GM23248 (cell line): ENCODE measurements at regions not wholly inside any gene's neighbourhood (a gene's known extent, or its start where the extent isn't known, plus 50 kb on each side); places are given as distances from the start of the nearest gene placed in this dataset.

Source experiments
- DNase-seq: peaks from one replicate; pipeline ENCODE4 v3.0.0-alpha.2; 2015
- H2AFZ ChIP-seq: fragments of 200-600 bp; sonication (generic); 2 replicates; pipeline ENCODE4 v1.6.1; 2016; ENCODE audit warnings: antibody characterized with exemption
- H3F3A ChIP-seq: fragments of 200-600 bp; sonication (generic); 2 replicates; pipeline ENCODE4 v1.6.1; 2016; ENCODE audit warnings: mild to moderate bottlenecking, antibody characterized with exemption, mixed run types; ENCODE audit not compliant: insufficient read depth
- H3K27ac ChIP-seq: fragments of 200-600 bp; sonication (generic); 2 replicates; pipeline ENCODE4 v1.5.1; 2016; ENCODE audit warnings: mild to moderate bottlenecking
- H3K27me3 ChIP-seq: fragments of 200-600 bp; sonication (generic); replicated peaks from 2 replicates; pipeline ENCODE4 v1.6.1; 2016; ENCODE audit warnings: mild to moderate bottlenecking; ENCODE audit not compliant: insufficient read depth
- H3K36me3 ChIP-seq: fragments of 200-600 bp; sonication (generic); 2 replicates; pipeline ENCODE4 v1.6.1; 2016; ENCODE audit warnings: low read depth, mild to moderate bottlenecking
- H3K4me1 ChIP-seq: fragments of 200-600 bp; sonication (generic); 2 replicates; pipeline ENCODE4 v1.6.1; 2016; ENCODE audit warnings: mild to moderate bottlenecking; ENCODE audit not compliant: insufficient read depth
- H3K4me2 ChIP-seq: fragments of 200-600 bp; sonication (generic); one replicate; pipeline ENCODE4 v1.6.1; 2016; ENCODE audit warnings: mild to moderate bottlenecking; ENCODE audit not compliant: unreplicated experiment
- H3K4me3 ChIP-seq: fragments of 200-600 bp; sonication (generic); 2 replicates; pipeline ENCODE4 v1.5.1; 2016; ENCODE audit warnings: mild to moderate bottlenecking
- H3K79me2 ChIP-seq: fragments of 200-600 bp; sonication (generic); 2 replicates; pipeline ENCODE4 v1.6.1; 2016; ENCODE audit warnings: mild to moderate bottlenecking; ENCODE audit not compliant: insufficient read depth
- H3K9ac ChIP-seq: fragments of 200-600 bp; sonication (generic); 2 replicates; pipeline ENCODE4 v1.6.1; 2016; ENCODE audit warnings: mild to moderate bottlenecking
- H3K9me2 ChIP-seq: fragments of 200-600 bp; sonication (generic); 2 replicates; pipeline ENCODE4 v1.6.1; 2016; ENCODE audit warnings: mixed run types, mild to moderate bottlenecking, moderate library complexity; ENCODE audit not compliant: insufficient read depth
- H3K9me3 ChIP-seq: fragments of 200-600 bp; sonication (generic); one replicate; pipeline ENCODE4 v1.6.1; 2017; ENCODE audit warnings: low read depth
- H4K20me1 ChIP-seq: fragments of 200-600 bp; sonication (generic); 2 replicates; pipeline ENCODE4 v1.6.0; 2016; ENCODE audit not compliant: insufficient read depth
- EZH2 ChIP-seq: fragments of 200-600 bp; sonication (generic); IDR thresholded peaks from 2 replicates; pipeline ENCODE4 v1.6.1; 2018; ENCODE audit warnings: antibody characterized with exemption, mild to moderate bottlenecking; ENCODE audit not compliant: insufficient read depth, poor library complexity, severe bottlenecking
- EZH2phosphoT487 ChIP-seq: fragments of 200-600 bp; sonication (generic); IDR thresholded peaks from 2 replicates; pipeline ENCODE4 v1.6.1; 2018; ENCODE audit warnings: antibody characterized with exemption, moderate library complexity, mild to moderate bottlenecking, low read depth; ENCODE audit not compliant: insufficient read depth
- WGBS, 2 experiments: methylation state at CpG; one replicate each; pipeline ENCODE4 v1.1.6; 2015 to 2017; ENCODE audit warnings: low lambda C conversion rate in 2 of 2, low coverage in 1 of 2; ENCODE audit errors: missing lambda C conversion rate in 2 of 2; 5-methylcytosine and 5-hydroxymethylcytosine counted together
- in situ Hi-C: fragments of 300-500 bp; cut with MboI; formaldehyde crosslinking; loops from 2 replicates; pipeline ENCODE4 v1.15.0; 2020

- no peak overlapping the region for H2AFZ ChIP-seq
- H3K9ac ChIP-seq: no peak overlapping the region
- no peak overlapping the region for H3K4me2 ChIP-seq
- no peaks in the 10 kb centered on the region for H3F3A ChIP-seq
- in situ Hi-C loops: no loop called here
- DNase-seq: no peak
- H3K9me2 ChIP-seq: no peaks in the 10 kb centered on the region
- H3K4me1 ChIP-seq: no peaks in the 10 kb centered on the region
- H3K27me3 ChIP-seq: peaks cover 8% of the 10 kb centered on the region; the same call in 1 of the 2 replicates
- H3K27ac ChIP-seq: no peak overlapping the region
- 55 to 62% methylated on average over 8 of the region's 8 CpGs for WGBS, 2 experiments
- H3K9me3 ChIP-seq: no peaks in the 10 kb centered on the region
- H3K79me2 ChIP-seq: no peaks in the 10 kb centered on the region
- no peaks in the 10 kb centered on the region for H3K36me3 ChIP-seq
- no peak overlapping the region for H3K4me3 ChIP-seq
- no peaks in the 10 kb centered on the region for H4K20me1 ChIP-seq
- TF ChIP-seq EZH2 (no peak), EZH2phosphoT487 (no peak)
These were observed 249.6 kb upstream of the TNRC6C start for GRCh38 chr17:77708936-77709335.

GRCh38 chr17:77709594-77709993, 248.9 kb upstream of the TNRC6C start:
- Histone ChIP-seq H3K79me2 (no peaks in the 10 kb centered on the region), H3K9ac (no peak overlapping the region), H3K4me2 (no peak overlapping the region), H2AFZ (no peak overlapping the region), H3K27me3 (peaks cover 11% of the 10 kb centered on the region; the same call in 1 of the 2 replicates), H3K4me1 (no peaks in the 10 kb centered on the region), H3K4me3 (no peak overlapping the region), H3F3A (no peaks in the 10 kb centered on the region), H3K27ac (no peak overlapping the region), H4K20me1 (no peaks in the 10 kb centered on the region), H3K9me3 (no peaks in the 10 kb centered on the region), H3K36me3 (no peaks in the 10 kb centered on the region), H3K9me2 (no peaks in the 10 kb centered on the region)
- in situ Hi-C loops: no loop called here
- no peak for DNase-seq
- TF ChIP-seq EZH2 (no peak), EZH2phosphoT487 (no peak)
- 32 to 41% methylated on average over 5 of the region's 5 CpGs for WGBS, 2 experiments

DNA sequence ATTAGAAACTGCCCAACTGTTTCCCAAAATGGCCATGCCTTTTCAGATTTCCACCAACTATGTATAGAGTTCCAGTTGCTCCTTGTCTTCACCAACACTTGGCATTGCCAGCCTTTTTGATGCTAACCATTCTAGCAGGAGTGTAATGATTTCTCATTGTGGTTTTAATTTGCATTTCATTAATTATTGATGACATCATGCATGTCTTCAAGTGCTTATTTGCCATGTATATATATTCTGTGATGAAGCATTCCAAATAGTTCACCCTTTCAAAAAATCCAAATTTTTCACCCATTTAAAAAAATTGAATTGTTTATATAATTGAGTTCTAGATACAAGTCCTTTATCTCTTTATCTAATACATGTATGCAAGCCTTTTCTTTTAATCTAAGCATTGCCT, 245.9 kb upstream of the TNRC6C start:
- in situ Hi-C loops: no loop called here
- Histone ChIP-seq H3K4me1 (no peaks in the 10 kb centered on the region), H3K4me3 (no peak overlapping the region), H3K9me3 (no peaks in the 10 kb centered on the region), H3K9me2 (no peaks in the 10 kb centered on the region), H3K27me3 (peaks cover 14% of the 10 kb centered on the region; the same call in 1 of the 2 replicates), H3K27ac (no peak overlapping the region), H3K79me2 (no peaks in the 10 kb centered on the region), H2AFZ (no peak overlapping the region), H3F3A (no peaks in the 10 kb centered on the region), H3K36me3 (no peaks in the 10 kb centered on the region), H3K4me2 (no peak overlapping the region), H4K20me1 (no peaks in the 10 kb centered on the region), H3K9ac (no peak overlapping the region)
- no peak for TF ChIP-seq EZH2phosphoT487
- TF ChIP-seq EZH2: no peak
- DNase-seq: no peak

GRCh38 chr17:77716289-77716926, 242.1 kb upstream of the TNRC6C start:
- WGBS, 2 experiments: 38 to 39% methylated on average over 1 of the region's 1 CpG
- no peak for DNase-seq

More at GRCh38 chr17:77716289-77716926, 242.1 kb upstream of the TNRC6C start:
- Histone ChIP-seq H3K9me2 (no peaks in the 10 kb centered on the region), H3K4me2 (no peak overlapping the region), H2AFZ (no peak overlapping the region), H4K20me1 (no peaks in the 10 kb centered on the region), H3K4me1 (no peaks in the 10 kb centered on the region), H3K27me3 (peaks cover 21% of the 10 kb centered on the region), H3F3A (no peaks in the 10 kb centered on the region), H3K9ac (no peak overlapping the region), H3K27ac (no peak overlapping the region), H3K79me2 (no peaks in the 10 kb centered on the region), H3K4me3 (no peak overlapping the region), H3K9me3 (no peaks in the 10 kb centered on the region), H3K36me3 (no peaks in the 10 kb centered on the region)
- in situ Hi-C loops: no loop called here
- TF ChIP-seq EZH2: no peak
- TF ChIP-seq EZH2phosphoT487: no peak
